ENCODE measurements at regions not wholly inside any gene's neighbourhood (a gene's known extent, or its start where the extent isn't known, plus 50 kb on each side); places are given as distances from the start of the nearest gene placed in this dataset.

GRCh38 chr4:3704669-3705068 lies 61.5 kb upstream of the ADRA2C start:
- DNase-seq (ENCODE audit: low spot score): no peak

- DNase-seq (ENCODE audit: low spot score): no peak
Measured at GRCh38 chr4:3703677-3704521, 62.3 kb upstream of the ADRA2C start.

GRCh38 chr4:3703343-3703676 lies 62.9 kb upstream of the ADRA2C start:
- no peak for DNase-seq (ENCODE audit: low spot score)

- DNase-seq (ENCODE audit: low spot score): no peak
Measured at GRCh38 chr4:3702561-3703221, 63.5 kb upstream of the ADRA2C start.

- no peak for DNase-seq (ENCODE audit: low spot score)
Measured at GRCh38 chr4:3701736-3702560, 64.2 kb upstream of the ADRA2C start.

GRCh38 chr4:3701271-3701734 lies 64.9 kb upstream of the ADRA2C start:
- DNase-seq (ENCODE audit: low spot score): no peak

- no peak for DNase-seq (ENCODE audit: low spot score)
Measured at GRCh38 chr4:3700736-3701135, 65.4 kb upstream of the ADRA2C start.

- no peak for DNase-seq (ENCODE audit: low spot score)
Measured at GRCh38 chr4:3700223-3700622, 66.0 kb upstream of the ADRA2C start.

GRCh38 chr4:3699678-3700077 lies 66.5 kb upstream of the ADRA2C start:
- DNase-seq (ENCODE audit: low spot score): no peak

GRCh38 chr4:3699261-3699660 lies 66.9 kb upstream of the ADRA2C start:
- DNase-seq (ENCODE audit: low spot score): no peak

GRCh38 chr4:3697033-3697432 lies 69.2 kb upstream of the ADRA2C start:
- DNase-seq (ENCODE audit: low spot score): no peak

GRCh38 chr4:3690551-3691152 lies 75.5 kb upstream of the ADRA2C start:
- peak; percentile 55 for DNase-seq (ENCODE audit: low spot score)

GRCh38 chr4:3689576-3690550 lies 76.3 kb upstream of the ADRA2C start:
- DNase-seq (ENCODE audit: low spot score): peak; percentile 59

GRCh38 chr4:3689006-3689405 lies 77.2 kb upstream of the ADRA2C start:
- DNase-seq (ENCODE audit: low spot score): no peak

GRCh38 chr4:3688018-3688998 lies 77.9 kb upstream of the ADRA2C start:
- peak; percentile 59 for DNase-seq (ENCODE audit: low spot score)

GRCh38 chr4:3687538-3687937 lies 78.6 kb upstream of the ADRA2C start:
- peak; percentile 40 for DNase-seq (ENCODE audit: low spot score)

GRCh38 chr4:3686753-3687152 lies 79.4 kb upstream of the ADRA2C start:
- DNase-seq (ENCODE audit: low spot score): peak; percentile 12

- peak; percentile 37 for DNase-seq (ENCODE audit: low spot score)
Measured at GRCh38 chr4:3685081-3685645, 81.0 kb upstream of the ADRA2C start.

GRCh38 chr4:3684546-3684945 lies 81.6 kb upstream of the ADRA2C start:
- DNase-seq (ENCODE audit: low spot score): peak; percentile 40
